Sigmoid colon (tissue), 4 donors: ENCODE measurements at regions not wholly inside any gene's neighbourhood (a gene's known extent, or its start where the extent isn't known, plus 50 kb on each side); places are given as distances from the start of the nearest gene placed in this dataset.

Source experiments
- POLR2A ChIP-seq, 2 donors: fragments of 450-650 bp; IDR thresholded peaks; one replicate each; pipeline ENCODE4 v1.6.1; 2016; ENCODE audit warnings: antibody characterized with exemption in 2 of 2, mild to moderate bottlenecking in 2 of 2, moderate library complexity in 2 of 2
- POLR2AphosphoS5 ChIP-seq, 4 donors: sonication (generic); formaldehyde crosslinking; IDR thresholded peaks; one replicate each; pipeline ENCODE4 v1.6.1; 2017; ENCODE audit warnings: antibody characterized with exemption in 4 of 4
- TF ChIP-seq, protein P1 (sequence below), 4 experiments: fragments of 450-650 bp in 3 of 4; fragments of 200-600 bp in 1 of 4; IDR thresholded peaks; one replicate each; pipeline ENCODE4 v1.5.1; 2016 to 2019; ENCODE audit warnings: antibody characterized with exemption in 4 of 4, mild to moderate bottlenecking in 3 of 4, moderate library complexity in 2 of 4

DNA sequence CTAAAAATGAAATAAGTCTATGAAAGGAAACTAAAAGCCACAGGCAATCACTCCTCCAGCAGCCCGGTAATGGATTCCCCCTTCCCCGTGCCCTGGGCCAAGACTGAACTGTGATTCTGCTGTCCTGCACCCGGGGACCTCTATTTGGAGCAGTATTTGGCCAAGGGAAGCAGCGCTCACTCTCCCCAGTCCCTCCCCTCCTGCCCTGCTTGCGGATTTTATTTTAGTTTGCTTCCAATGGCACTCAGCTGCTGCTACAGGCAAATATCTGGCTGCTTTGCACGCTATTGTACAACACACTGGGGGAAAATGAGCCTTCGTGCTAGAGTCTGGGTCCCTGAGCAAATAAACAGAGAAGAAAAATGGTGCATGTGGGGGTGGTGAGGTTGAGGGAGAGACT lies 975.7 kb upstream of the RBFOX1 start:
- TF ChIP-seq POLR2A (IDR thresholded peaks at IDR 0.05) = no peak
- TF ChIP-seq, protein P1, sequence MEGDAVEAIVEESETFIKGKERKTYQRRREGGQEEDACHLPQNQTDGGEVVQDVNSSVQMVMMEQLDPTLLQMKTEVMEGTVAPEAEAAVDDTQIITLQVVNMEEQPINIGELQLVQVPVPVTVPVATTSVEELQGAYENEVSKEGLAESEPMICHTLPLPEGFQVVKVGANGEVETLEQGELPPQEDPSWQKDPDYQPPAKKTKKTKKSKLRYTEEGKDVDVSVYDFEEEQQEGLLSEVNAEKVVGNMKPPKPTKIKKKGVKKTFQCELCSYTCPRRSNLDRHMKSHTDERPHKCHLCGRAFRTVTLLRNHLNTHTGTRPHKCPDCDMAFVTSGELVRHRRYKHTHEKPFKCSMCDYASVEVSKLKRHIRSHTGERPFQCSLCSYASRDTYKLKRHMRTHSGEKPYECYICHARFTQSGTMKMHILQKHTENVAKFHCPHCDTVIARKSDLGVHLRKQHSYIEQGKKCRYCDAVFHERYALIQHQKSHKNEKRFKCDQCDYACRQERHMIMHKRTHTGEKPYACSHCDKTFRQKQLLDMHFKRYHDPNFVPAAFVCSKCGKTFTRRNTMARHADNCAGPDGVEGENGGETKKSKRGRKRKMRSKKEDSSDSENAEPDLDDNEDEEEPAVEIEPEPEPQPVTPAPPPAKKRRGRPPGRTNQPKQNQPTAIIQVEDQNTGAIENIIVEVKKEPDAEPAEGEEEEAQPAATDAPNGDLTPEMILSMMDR (IDR thresholded peaks at IDR 0.05) = no peak
- no peak for TF ChIP-seq POLR2AphosphoS5 (IDR thresholded peaks at IDR 0.05)
